Nephron progenitor cell (in vitro differentiated cells): ENCODE measurements at regions not wholly inside any gene's neighbourhood (a gene's known extent, or its start where the extent isn't known, plus 50 kb on each side); places are given as distances from the start of the nearest gene placed in this dataset.

Experiments used
- DNase-seq: peaks from one replicate; pipeline ENCODE4 v3.0.0; 2021
- H3K27ac Mint-ChIP-seq: 2 replicates; pipeline ENCODE4 v1.8.0; 2021; ENCODE audit warnings: mild to moderate bottlenecking, moderate library complexity, mixed read lengths
- H3K27me3 Mint-ChIP-seq: 2 replicates; pipeline ENCODE4 v1.8.0; 2021; ENCODE audit warnings: mild to moderate bottlenecking, low read depth, mixed read lengths; ENCODE audit not compliant: poor library complexity
- H3K36me3 Mint-ChIP-seq: 2 replicates; pipeline ENCODE4 v1.8.0; 2021; ENCODE audit warnings: low read depth, mixed read lengths
- H3K4me1 Mint-ChIP-seq: 2 replicates; pipeline ENCODE4 v1.8.0; 2021; ENCODE audit warnings: mixed read lengths
- H3K4me3 Mint-ChIP-seq: 2 replicates; pipeline ENCODE4 v1.8.0; 2021; ENCODE audit warnings: mild to moderate bottlenecking, moderate library complexity, mixed read lengths
- H3K9me3 Mint-ChIP-seq: 2 replicates; pipeline ENCODE4 v1.8.0; 2021; ENCODE audit warnings: mild to moderate bottlenecking, moderate library complexity, mixed read lengths
- TF ChIP-seq, protein P1 (sequence below): fragments of 200-600 bp; sonication (generic); IDR thresholded peaks from 2 replicates; pipeline ENCODE4 v1.5.0; 2021; ENCODE audit warnings: antibody characterized with exemption

- Mint-ChIP-seq H3K4me3 (peak overlapping the region; percentile 5), H3K27ac (peak overlapping the region; percentile 96), H3K36me3 (no peaks in the 10 kb centered on the region), H3K4me1 (peaks cover 52% of the 10 kb centered on the region), H3K27me3 (peaks cover 16% of the 10 kb centered on the region), H3K9me3 (no peaks in the 10 kb centered on the region)
- TF ChIP-seq, protein P1, sequence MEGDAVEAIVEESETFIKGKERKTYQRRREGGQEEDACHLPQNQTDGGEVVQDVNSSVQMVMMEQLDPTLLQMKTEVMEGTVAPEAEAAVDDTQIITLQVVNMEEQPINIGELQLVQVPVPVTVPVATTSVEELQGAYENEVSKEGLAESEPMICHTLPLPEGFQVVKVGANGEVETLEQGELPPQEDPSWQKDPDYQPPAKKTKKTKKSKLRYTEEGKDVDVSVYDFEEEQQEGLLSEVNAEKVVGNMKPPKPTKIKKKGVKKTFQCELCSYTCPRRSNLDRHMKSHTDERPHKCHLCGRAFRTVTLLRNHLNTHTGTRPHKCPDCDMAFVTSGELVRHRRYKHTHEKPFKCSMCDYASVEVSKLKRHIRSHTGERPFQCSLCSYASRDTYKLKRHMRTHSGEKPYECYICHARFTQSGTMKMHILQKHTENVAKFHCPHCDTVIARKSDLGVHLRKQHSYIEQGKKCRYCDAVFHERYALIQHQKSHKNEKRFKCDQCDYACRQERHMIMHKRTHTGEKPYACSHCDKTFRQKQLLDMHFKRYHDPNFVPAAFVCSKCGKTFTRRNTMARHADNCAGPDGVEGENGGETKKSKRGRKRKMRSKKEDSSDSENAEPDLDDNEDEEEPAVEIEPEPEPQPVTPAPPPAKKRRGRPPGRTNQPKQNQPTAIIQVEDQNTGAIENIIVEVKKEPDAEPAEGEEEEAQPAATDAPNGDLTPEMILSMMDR = no peak
- peak; percentile 34 for DNase-seq
These were observed 53.3 kb upstream of the ADA2 start for GRCh38 chr22:17272511-17272991.

GRCh38 chr22:17271711-17272451, 52.6 kb upstream of the ADA2 start:
- Mint-ChIP-seq H3K27ac (no peak overlapping the region), H3K9me3 (no peaks in the 10 kb centered on the region)

GRCh38 chr22:17269607-17270261, 50.5 kb upstream of the ADA2 start:
- H3K4me1 Mint-ChIP-seq = peaks cover 80% of the 10 kb centered on the region
- H3K27ac Mint-ChIP-seq = peak overlapping the region; percentile 86
- peaks cover 13% of the 10 kb centered on the region for H3K27me3 Mint-ChIP-seq
- H3K9me3 Mint-ChIP-seq = no peaks in the 10 kb centered on the region
- TF ChIP-seq, protein P1 = no peak
- peak overlapping the region; percentile 13 for H3K4me3 Mint-ChIP-seq
- DNase-seq = no peak
- no peaks in the 10 kb centered on the region for H3K36me3 Mint-ChIP-seq

More at GRCh38 chr22:17271711-17272451, 52.6 kb upstream of the ADA2 start:
- Mint-ChIP-seq H3K36me3 (no peaks in the 10 kb centered on the region), H3K27me3 (peaks cover 13% of the 10 kb centered on the region), H3K4me1 (peaks cover 58% of the 10 kb centered on the region), H3K4me3 (no peak overlapping the region)
- TF ChIP-seq, protein P1 = no peak
- no peak for DNase-seq

GRCh38 chr22:17269224-17269606, 50.0 kb upstream of the ADA2 start:
- no peaks in the 10 kb centered on the region for H3K9me3 Mint-ChIP-seq
- H3K4me3 Mint-ChIP-seq = no peak overlapping the region
- H3K27ac Mint-ChIP-seq = no peak overlapping the region
- no peaks in the 10 kb centered on the region for H3K36me3 Mint-ChIP-seq
- peaks cover 13% of the 10 kb centered on the region for H3K27me3 Mint-ChIP-seq
- TF ChIP-seq, protein P1 = no peak
- DNase-seq = no peak
- peaks cover 85% of the 10 kb centered on the region for H3K4me1 Mint-ChIP-seq
